HG02588 (cell line): ENCODE measurements at regions not wholly inside any gene's neighbourhood (a gene's known extent, or its start where the extent isn't known, plus 50 kb on each side); places are given as distances from the start of the nearest gene placed in this dataset.

ENCODE experiments used
- ATAC-seq: cut with Tn5 transposase; IDR thresholded peaks from one replicate; pipeline ENCODE4 v1.9.1; 2021; ENCODE audit warnings: mild to moderate bottlenecking, moderate library complexity; ENCODE audit not compliant: unreplicated experiment

- ATAC-seq, result no peak
These were observed 199.9 kb downstream of the CD83 start for GRCh38 chr6:14317387-14317970.

DNA sequence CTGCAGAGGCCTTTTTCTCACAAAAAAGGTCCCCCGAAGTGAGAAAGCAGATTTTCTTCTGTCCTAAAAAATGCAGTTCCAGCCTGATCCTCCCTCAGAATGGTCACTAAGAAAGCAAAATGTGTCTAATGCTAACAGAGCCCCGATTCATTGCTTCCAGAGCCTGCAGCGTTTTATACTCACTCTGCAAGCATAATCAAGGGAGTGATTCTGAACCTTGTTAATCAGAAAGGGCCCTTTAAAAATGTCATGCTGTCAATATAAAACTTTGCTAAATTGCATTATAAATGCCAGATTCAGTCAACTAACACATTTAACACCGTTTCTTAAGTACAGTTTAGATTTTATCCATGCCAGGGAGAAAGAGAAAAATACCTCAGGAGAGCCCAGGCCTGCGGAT, 202.8 kb downstream of the CD83 start:
- ATAC-seq, result no peak

DNA sequence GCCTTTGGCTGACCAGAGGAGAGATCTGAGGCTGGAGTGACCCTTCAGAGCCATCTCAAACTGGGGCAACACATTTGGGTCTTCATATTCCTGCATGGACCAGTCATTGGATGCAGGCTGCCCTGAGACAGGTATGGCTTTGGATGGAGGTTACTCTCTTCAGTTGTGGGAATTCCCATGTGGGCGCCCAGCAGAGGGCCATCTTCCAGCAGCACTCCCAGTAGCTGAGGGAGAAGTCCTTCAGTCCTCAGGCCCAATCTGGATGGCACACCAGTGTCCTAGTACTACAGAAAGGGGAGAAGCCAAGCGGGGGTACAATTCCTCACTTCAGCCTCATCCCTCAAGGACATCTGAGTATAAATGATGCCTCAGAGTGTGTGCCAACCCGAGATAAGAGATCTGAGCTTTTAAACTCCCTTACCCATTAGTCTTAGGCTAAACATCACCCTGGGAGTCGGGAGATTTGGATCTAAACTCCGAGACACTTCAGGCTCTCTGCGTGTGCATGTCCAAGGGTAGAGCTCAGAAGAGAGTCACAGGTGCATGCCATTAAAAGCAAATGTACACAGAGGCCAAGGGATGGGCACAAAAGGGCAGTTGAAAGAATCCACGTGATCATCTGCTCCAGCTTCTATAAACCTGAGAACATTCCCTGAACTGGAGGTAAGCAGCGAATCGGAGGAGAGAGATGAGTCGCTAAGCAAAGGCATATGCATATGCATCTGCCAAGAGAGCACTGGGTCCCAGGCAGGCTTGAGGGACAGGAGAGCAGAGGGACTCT, 204.6 kb downstream of the CD83 start:
- no peak for ATAC-seq

DNA sequence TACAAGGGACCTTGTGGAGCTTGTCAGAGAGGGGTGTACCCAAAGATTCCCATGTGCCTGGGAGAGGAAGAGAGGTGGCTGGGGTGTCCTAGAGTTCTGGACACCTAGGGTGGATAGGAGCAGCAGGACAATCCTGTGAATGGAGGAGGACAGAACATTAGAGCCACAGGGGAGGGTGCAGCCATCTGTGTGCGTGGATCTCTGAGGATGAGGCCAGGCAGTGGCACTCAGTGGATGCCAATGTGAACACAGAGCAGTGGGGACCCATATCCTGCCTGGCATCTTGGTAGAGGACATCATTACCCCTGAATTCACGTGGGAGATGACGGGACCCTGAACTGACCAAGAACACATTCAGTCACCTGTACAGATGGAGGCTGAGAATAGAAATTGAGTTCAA, 205.3 kb downstream of the CD83 start:
- no peak for ATAC-seq

GRCh38 chr6:14326774-14327173, 209.2 kb downstream of the CD83 start:
- ATAC-seq, result no peak

- no peak for ATAC-seq
These were observed 210.6 kb downstream of the CD83 start for GRCh38 chr6:14328163-14328562.

GRCh38 chr6:14333556-14334305, 216.2 kb downstream of the CD83 start:
- no peak for ATAC-seq

GRCh38 chr6:14335071-14335470, 217.5 kb downstream of the CD83 start:
- ATAC-seq, result no peak

DNA sequence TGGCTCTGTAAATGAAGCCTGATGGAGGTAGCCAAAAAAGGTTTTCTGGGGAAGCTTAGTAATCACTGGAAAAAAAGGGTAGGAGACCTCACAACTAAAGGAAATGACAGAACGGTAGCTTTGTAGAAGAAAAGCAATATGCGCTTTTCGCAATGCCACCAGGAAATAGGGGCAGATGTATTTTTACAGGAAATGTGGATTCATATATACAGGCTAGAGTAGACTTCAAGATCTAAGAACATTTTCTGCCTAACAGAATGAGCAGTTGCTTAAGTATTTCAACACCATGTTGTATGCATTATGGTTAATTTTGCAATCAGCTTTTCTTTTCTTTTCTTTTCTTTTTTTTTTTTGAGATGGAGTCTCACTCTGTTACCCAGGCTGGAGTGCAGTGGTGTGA, 219.6 kb downstream of the CD83 start:
- ATAC-seq, result no peak

DNA sequence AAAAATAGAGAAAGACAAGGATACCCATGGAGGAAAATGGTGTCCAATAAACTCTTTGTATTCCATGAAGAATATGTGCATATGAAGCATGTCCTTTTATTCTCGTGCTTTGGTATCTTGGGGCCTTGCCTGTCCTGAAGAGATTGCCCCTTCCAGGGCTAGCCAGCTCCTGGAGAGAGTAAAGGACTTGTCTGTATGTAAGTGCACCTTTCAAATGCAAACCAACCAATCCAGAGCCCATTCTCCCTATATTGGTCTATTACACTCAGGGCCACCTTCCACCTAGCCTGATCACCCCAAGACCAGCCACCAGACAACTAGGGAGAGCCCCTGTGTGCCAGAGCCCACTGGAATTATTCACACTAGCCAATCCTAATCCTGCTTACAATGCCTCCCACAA, 221.6 kb downstream of the CD83 start:
- ATAC-seq, result no peak

GRCh38 chr6:14339711-14340584, 222.4 kb downstream of the CD83 start:
- no peak for ATAC-seq

GRCh38 chr6:14344486-14344885, 226.9 kb downstream of the CD83 start:
- ATAC-seq, result no peak

DNA sequence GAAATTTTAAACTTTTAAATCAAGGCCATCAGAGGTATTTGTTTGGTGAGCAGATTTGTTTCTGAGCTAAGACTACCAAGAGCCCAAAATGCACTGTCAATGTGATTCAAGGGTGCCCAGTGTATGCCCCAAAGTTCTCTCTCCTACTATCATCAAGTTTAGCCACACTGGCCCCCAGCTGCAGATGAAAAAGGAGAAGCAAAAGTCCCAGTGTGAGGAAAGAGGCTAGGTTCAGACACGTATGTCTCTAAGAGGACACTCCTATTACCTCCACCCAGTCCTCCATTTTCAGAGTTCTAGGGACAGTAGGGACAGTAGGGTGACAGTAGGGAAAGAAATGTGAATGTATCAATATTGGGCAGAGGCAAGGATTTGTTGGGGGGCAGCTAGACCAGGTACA, 230.8 kb downstream of the CD83 start:
- no peak for ATAC-seq

GRCh38 chr6:14349507-14349906, 231.9 kb downstream of the CD83 start:
- ATAC-seq, result no peak

DNA sequence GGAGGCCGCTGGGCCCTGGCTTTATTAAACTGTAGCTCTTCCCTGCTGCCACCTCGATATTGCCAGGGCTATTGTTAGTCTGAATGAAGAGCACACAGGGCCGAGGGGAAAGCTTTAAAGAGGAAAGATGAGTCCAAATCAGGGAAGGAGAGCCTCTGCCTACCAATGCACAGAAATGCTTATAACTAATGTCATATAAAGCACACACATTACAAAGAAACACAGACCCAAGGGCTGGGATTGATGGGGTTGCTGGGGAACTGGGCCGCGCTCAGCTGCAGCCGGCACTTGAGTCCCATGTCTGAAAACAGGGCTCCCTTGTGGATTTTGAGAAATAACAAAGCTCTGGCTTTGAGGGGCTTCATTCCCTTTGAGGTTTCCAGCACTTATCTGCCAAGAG, 232.6 kb downstream of the CD83 start:
- ATAC-seq, result no peak

DNA sequence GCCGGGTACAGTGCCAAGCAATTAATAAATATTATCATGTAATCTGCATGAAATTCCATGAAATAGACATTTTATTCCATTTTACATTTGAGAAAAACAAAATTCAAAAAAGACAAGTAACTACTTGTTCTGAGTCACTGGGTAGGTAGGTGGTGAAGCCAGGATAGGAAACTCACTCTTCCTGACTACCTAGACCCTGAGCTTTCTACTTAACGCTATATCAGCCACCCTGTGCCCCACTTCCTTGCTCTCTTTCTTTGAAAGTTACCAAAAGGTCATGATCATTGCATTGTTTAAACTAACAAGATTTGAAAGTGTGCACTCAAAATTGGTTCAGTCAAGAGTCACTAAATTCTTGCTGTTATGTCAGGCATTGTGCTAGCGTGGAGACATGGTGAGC, 235.7 kb downstream of the CD83 start:
- no peak for ATAC-seq

DNA sequence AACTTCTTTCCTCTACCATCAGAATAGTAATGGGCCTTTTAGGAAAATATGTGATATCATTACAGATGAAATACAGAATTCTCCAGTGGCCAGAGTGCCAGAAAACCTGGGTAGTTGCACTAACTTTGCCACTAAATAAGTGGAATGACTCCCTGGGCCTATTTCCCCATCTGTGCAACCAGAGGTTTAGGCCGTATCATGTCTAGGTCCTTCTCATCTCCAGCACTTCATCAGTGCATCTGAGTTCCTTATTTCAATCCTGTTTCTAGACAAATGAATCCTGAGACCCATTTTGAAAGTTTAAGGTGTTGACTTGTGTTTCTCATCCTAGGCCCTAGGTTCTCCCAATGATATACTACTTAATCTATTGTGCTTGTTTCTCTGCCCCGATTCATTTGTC, 236.2 kb downstream of the CD83 start:
- ATAC-seq, result no peak

- ATAC-seq, result no peak
These were observed 237.5 kb downstream of the CD83 start for GRCh38 chr6:14354919-14355572.

- no peak for ATAC-seq
These were observed 241.9 kb downstream of the CD83 start for GRCh38 chr6:14359438-14359837.

DNA sequence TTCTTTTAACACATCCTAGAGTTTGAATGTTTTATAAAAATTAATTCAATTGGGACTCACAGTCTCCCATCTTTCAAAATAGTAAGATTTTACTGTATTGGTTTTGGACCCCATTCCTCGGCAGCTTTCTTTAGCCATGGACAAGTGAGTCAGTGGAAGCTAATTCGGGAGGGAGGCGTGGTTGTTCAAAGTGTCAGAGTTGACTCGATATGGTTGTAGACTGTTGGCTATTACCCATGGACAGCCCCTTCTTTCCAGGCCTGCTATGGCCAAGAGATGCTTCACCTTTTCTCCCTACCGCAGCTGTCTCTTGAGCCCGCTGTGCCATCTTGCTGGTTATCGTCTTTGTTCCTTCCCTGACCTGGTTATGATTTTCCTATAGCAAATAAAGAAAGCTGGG, 243.0 kb downstream of the CD83 start:
- ATAC-seq, result no peak

GRCh38 chr6:14361297-14361696, 243.7 kb downstream of the CD83 start:
- no peak for ATAC-seq
